Erythroblast (primary cell): ENCODE measurements at regions not wholly inside any gene's neighbourhood (a gene's known extent, or its start where the extent isn't known, plus 50 kb on each side); places are given as distances from the start of the nearest gene placed in this dataset.

ENCODE experiments used
- GATA1 ChIP-seq: IDR thresholded peaks from 2 replicates; pipeline ENCODE4 v1.6.1; 2011; ENCODE audit warnings: low read depth, mild to moderate bottlenecking, control low read depth, low read length, moderate library complexity
- POLR2A ChIP-seq: IDR thresholded peaks from 2 replicates; pipeline ENCODE4 v1.6.1; 2011; ENCODE audit warnings: mild to moderate bottlenecking, low read length

DNA sequence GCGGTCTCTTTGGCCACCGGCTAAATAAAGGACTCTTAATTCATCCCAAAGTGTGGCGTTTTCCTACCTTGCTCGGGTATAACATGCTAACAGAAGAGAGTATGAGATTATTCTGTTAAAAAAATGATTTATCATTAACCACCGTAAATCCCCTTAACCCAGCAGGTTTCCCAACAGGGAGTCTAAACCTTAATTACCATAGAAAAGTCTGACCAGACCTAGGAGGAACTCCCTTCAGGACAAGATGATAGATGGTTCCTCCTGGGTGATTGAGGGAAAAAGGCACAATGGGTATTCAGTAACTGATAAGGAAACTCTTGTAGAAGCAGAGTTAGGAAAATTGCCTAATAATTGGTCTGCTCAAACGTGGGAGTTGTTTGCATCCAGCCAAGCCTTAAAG is 193.7 kb downstream of the ZNF737 start:
- no peak for TF ChIP-seq POLR2A
- no peak for TF ChIP-seq GATA1
